Spleen (tissue), 7 donors: ENCODE measurements at regions not wholly inside any gene's neighbourhood (a gene's known extent, or its start where the extent isn't known, plus 50 kb on each side); places are given as distances from the start of the nearest gene placed in this dataset.
"Not testable (repeated sequence)": the region's sequence is repeated elsewhere in the genome, so short reads cannot be mapped to it uniquely, and the experiment has no call there.

Experiments
- POLR2A ChIP-seq, 3 donors: fragments of 450-650 bp; IDR thresholded peaks; one replicate each; pipeline ENCODE4 v1.5.1; 2017; ENCODE audit warnings: antibody characterized with exemption in 3 of 3, mild to moderate bottlenecking in 1 of 3
- POLR2AphosphoS5 ChIP-seq, 3 donors: sonication (generic); formaldehyde crosslinking; IDR thresholded peaks; one replicate each; pipeline ENCODE4 v1.5.1; 2017; ENCODE audit warnings: antibody characterized with exemption in 3 of 3
- TF ChIP-seq, protein P1 (sequence below), 11 experiments: fragments of 200-600 bp in 7 of 11; fragments of 450-650 bp in 4 of 11; sonication (generic) in 4 of 11; IDR thresholded peaks in 8 of 11; conservative IDR thresholded peaks in 3 of 11; 1 replicate in 7 of 11; 2 replicates in 4 of 11; pipeline versions ENCODE4 v1.4.0 to v1.8.0; 2016 to 2021; ENCODE audit warnings: antibody characterized with exemption in 11 of 11, inconsistent platforms in 4 of 11, mild to moderate bottlenecking in 1 of 11
- donor health status: DM: no; HTN: no; CAD: no; lungs with moderate emphysema.
- donor health status: DM: no; HTN: no; CAD: no.
- donor health status: DM: no; HTN: no; CAD: no.

DNA sequence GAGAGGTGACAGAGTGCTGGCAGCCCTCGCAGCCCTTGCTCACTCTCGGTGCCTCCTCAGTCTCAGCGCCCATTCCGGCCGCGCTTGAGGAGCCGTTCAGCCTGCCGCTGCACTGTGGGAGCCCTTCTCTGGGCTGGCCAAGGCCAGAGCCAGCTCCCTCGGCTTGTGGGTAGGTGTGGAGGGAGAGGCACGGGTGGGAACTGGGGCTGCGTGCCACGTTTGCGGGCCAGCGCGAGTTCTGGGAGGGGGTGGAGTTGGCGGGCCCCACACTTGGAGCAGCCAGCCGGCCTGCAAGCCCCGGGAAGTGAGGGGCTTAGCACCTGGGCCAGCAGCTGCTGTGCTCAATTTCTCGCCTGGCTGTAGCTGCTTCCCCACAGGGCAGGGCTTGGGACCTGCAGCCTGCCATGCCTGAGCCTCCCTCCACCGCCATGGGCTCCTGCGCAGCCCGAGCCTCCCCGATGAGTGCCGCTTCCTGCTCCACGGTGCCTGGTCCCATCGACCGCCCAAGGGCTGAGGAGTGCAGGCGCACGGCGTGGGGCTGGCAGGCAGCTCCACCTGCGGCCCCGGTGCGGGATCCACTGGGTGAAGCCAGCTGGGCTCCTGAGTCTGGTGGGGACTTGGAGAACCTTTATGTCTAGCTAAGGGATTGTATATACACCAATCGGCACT lies 1278.1 kb downstream of the SUCLG1 start:
- TF ChIP-seq, protein P1, sequence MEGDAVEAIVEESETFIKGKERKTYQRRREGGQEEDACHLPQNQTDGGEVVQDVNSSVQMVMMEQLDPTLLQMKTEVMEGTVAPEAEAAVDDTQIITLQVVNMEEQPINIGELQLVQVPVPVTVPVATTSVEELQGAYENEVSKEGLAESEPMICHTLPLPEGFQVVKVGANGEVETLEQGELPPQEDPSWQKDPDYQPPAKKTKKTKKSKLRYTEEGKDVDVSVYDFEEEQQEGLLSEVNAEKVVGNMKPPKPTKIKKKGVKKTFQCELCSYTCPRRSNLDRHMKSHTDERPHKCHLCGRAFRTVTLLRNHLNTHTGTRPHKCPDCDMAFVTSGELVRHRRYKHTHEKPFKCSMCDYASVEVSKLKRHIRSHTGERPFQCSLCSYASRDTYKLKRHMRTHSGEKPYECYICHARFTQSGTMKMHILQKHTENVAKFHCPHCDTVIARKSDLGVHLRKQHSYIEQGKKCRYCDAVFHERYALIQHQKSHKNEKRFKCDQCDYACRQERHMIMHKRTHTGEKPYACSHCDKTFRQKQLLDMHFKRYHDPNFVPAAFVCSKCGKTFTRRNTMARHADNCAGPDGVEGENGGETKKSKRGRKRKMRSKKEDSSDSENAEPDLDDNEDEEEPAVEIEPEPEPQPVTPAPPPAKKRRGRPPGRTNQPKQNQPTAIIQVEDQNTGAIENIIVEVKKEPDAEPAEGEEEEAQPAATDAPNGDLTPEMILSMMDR (IDR thresholded peaks at IDR 0.05 in 8 of 11, conservative IDR thresholded peaks at IDR 0.05 in 3 of 11): not testable (repeated sequence)
- not testable (repeated sequence) for TF ChIP-seq POLR2AphosphoS5, POLR2A (IDR thresholded peaks at IDR 0.05)
